Activated naive CD4-positive, alpha-beta T cell treated with anti-CD3 and anti-CD28 coated beads for 36 hours (primary cell): ENCODE measurements at regions not wholly inside any gene's neighbourhood (a gene's known extent, or its start where the extent isn't known, plus 50 kb on each side); places are given as distances from the start of the nearest gene placed in this dataset.

Experiments
- CTCF ChIA-PET: fragments of 350-600 bp; sonication (Branson Sonifier 250); formaldehyde crosslinking; loops from one replicate; lab custom pipeline; 2021; ENCODE audit warnings: antibody characterized with exemption; lab: Charles Lee
- DNase-seq: peaks from one replicate; pipeline ENCODE4 v3.0.0-alpha.2; 2020
- H3K27ac Mint-ChIP-seq: one replicate; pipeline ENCODE4 v1.8.0; 2021; ENCODE audit warnings: mild to moderate bottlenecking, mixed read lengths
- H3K27me3 Mint-ChIP-seq: one replicate; pipeline ENCODE4 v1.8.0; 2021; ENCODE audit warnings: low read depth, mixed read lengths
- H3K36me3 Mint-ChIP-seq: one replicate; pipeline ENCODE4 v1.8.0; 2021; ENCODE audit warnings: low read depth, mixed read lengths
- H3K4me1 Mint-ChIP-seq: one replicate; pipeline ENCODE4 v1.8.0; 2021; ENCODE audit warnings: low read depth, mixed read lengths
- H3K4me3 Mint-ChIP-seq: one replicate; pipeline ENCODE4 v1.8.0; 2021; ENCODE audit warnings: mild to moderate bottlenecking, moderate library complexity, mixed read lengths
- H3K9me3 Mint-ChIP-seq: one replicate; pipeline ENCODE4 v1.8.0; 2021; ENCODE audit warnings: mixed read lengths
- intact Hi-C: fragments of 100-400 bp; cut with micrococcal nuclease; formaldehyde crosslinking; loops from one replicate; pipeline ENCODE4 v1.15.1; 2023

DNA sequence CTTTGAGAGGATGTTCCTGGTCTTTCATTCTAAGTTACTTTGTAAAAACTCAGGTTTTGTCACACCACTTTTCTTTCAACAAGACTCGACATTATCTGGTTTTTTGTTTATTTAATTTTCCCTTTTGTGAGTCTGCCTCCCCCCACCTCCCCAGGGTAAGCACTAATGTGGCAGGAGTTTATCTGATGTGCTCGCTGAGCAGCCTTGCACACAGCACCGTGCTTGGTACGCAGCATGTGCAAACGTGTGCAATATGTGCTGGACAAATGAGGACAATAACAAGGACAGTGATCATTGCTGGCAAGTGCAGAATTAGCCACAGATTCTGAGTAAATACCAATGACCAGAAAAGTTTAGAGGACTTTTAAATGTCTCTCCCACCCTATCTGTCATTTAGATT lies 391.4 kb downstream of the IRS2 start:
- Mint-ChIP-seq H3K36me3 (no peaks in the 10 kb centered on the region), H3K9me3 (peaks cover 1% of the 10 kb centered on the region), H3K27ac (no peak overlapping the region), H3K4me3 (no peak overlapping the region), H3K27me3 (peaks cover 16% of the 10 kb centered on the region), H3K4me1 (no peaks in the 10 kb centered on the region)
- CTCF ChIA-PET, result no interaction called here
- intact Hi-C loops, result no loop called here
- no peak for DNase-seq

DNA sequence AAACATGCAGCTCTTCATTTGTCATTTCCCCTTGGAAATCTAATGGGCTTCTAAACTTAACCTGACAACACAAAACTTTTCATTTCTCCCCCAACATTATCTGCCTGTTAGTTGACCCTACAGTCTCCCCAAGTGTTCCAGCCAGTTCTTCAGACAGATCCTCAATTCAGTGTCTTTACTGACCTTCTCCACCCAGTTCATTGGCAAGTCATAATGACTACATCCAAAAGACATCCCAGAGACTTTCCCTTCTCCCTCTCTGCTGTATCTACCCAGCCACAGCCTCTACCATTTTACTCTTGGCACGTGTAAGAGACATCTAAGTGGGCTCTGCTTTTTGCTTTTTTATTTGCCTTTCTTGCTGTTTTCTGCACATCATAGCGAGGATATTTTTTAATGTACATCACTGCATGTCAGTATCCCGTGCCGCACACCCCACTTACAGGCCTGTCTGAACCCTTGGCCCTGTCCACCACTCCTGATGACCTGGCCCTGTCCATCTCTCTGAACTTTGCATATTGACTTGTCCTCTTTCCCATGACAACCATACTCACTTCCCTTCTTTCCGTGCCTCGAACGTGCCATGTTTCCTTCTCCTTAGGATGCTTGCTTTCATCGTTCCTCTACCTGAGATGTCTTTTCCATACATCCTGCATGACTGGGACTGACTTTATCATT lies 391.9 kb downstream of the IRS2 start:
- H3K27me3 Mint-ChIP-seq, result peaks cover 16% of the 10 kb centered on the region
- no peaks in the 10 kb centered on the region for H3K36me3 Mint-ChIP-seq
- CTCF ChIA-PET, result no interaction called here
- H3K9me3 Mint-ChIP-seq, result peaks cover 1% of the 10 kb centered on the region
- no peaks in the 10 kb centered on the region for H3K4me1 Mint-ChIP-seq
- no peak for DNase-seq
- no peak overlapping the region for H3K4me3 Mint-ChIP-seq
- H3K27ac Mint-ChIP-seq, result no peak overlapping the region
- intact Hi-C loops, result no loop called here

GRCh38 chr13:109393045-109393444 lies 393.3 kb downstream of the IRS2 start:
- Mint-ChIP-seq H3K27me3 (peaks cover 11% of the 10 kb centered on the region), H3K9me3 (peaks cover 1% of the 10 kb centered on the region), H3K4me3 (no peak overlapping the region), H3K27ac (no peak overlapping the region), H3K4me1 (no peaks in the 10 kb centered on the region), H3K36me3 (no peaks in the 10 kb centered on the region)
- no peak for DNase-seq
- intact Hi-C loops, result no loop called here
- CTCF ChIA-PET, result interaction anchor here (0.6 kb wide), 1 partner anchor 1170 kb away, joined by 3 read pairs; no protein-coding TSS in a partner anchor

DNA sequence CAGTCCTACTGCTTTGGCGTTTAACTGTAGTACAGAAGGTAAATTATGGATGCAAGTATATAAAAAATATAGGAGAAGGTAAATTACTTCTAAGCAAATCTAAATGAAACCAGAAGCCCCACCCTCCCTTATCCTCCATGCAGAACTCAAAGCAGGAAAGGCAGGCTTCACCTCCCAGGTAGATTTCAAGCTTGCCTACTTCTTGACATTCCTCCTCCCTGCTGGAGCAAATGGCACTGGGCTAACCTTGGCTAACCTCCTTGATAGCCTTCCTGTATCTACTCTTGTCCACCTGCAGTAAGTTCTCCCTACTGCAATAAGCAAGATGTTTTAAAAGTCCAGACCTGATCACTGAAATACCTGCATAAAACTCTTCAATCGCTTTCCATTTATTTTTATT lies 396.0 kb downstream of the IRS2 start:
- intact Hi-C loops, result no loop called here
- CTCF ChIA-PET, result no interaction called here
- no peak overlapping the region for H3K4me3 Mint-ChIP-seq
- no peaks in the 10 kb centered on the region for H3K36me3 Mint-ChIP-seq
- DNase-seq, result no peak
- no peaks in the 10 kb centered on the region for H3K4me1 Mint-ChIP-seq
- peaks cover 14% of the 10 kb centered on the region for H3K27me3 Mint-ChIP-seq
- H3K9me3 Mint-ChIP-seq, result peaks cover 1% of the 10 kb centered on the region
- H3K27ac Mint-ChIP-seq, result no peak overlapping the region

- intact Hi-C loops, result no loop called here
- Mint-ChIP-seq H3K4me1 (no peaks in the 10 kb centered on the region), H3K4me3 (no peak overlapping the region), H3K36me3 (no peaks in the 10 kb centered on the region), H3K27ac (no peak overlapping the region), H3K27me3 (peaks cover 14% of the 10 kb centered on the region), H3K9me3 (peaks cover 1% of the 10 kb centered on the region)
- CTCF ChIA-PET, result no interaction called here
- no peak for DNase-seq
Measured at GRCh38 chr13:109389892-109390345, 396.5 kb downstream of the IRS2 start.

DNA sequence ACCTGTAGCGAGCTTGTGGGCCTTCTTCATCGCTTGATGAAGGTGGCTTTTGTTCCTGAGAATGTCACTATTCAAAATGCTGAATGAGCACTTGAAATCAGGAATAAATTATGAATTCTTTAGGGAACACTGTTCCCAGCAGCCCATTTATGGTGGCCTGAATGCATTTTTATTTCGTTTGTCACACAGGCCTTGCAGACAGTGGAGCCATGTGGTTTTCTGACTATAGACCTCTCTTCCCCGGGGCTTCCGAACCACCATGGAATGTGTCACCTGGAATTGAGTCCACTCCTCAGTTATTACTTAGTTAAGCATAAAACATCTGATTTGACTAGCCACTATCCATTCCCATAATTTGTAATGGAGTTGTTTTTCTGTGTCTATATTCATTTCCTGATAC lies 396.9 kb downstream of the IRS2 start:
- Mint-ChIP-seq H3K27me3 (peaks cover 12% of the 10 kb centered on the region), H3K4me3 (no peak overlapping the region), H3K27ac (no peak overlapping the region), H3K9me3 (peaks cover 1% of the 10 kb centered on the region), H3K4me1 (no peaks in the 10 kb centered on the region), H3K36me3 (no peaks in the 10 kb centered on the region)
- DNase-seq, result no peak
- intact Hi-C loops, result no loop called here
- CTCF ChIA-PET, result no interaction called here

- H3K36me3 Mint-ChIP-seq, result no peaks in the 10 kb centered on the region
- intact Hi-C loops, result no loop called here
- H3K4me3 Mint-ChIP-seq, result no peak overlapping the region
- CTCF ChIA-PET, result no interaction called here
- DNase-seq, result no peak
- H3K9me3 Mint-ChIP-seq, result peaks cover 3% of the 10 kb centered on the region
- H3K4me1 Mint-ChIP-seq, result no peaks in the 10 kb centered on the region
- H3K27me3 Mint-ChIP-seq, result peaks cover 7% of the 10 kb centered on the region
- H3K27ac Mint-ChIP-seq, result no peak overlapping the region
Measured at GRCh38 chr13:109387471-109387870, 398.9 kb downstream of the IRS2 start.

GRCh38 chr13:109385242-109385560 lies 401.2 kb downstream of the IRS2 start:
- peaks cover 13% of the 10 kb centered on the region for H3K27me3 Mint-ChIP-seq
- H3K4me1 Mint-ChIP-seq, result no peaks in the 10 kb centered on the region
- H3K27ac Mint-ChIP-seq, result no peak overlapping the region
- intact Hi-C loops, result no loop called here
- DNase-seq, result no peak
- CTCF ChIA-PET, result no interaction called here
- no peak overlapping the region for H3K4me3 Mint-ChIP-seq
- H3K36me3 Mint-ChIP-seq, result no peaks in the 10 kb centered on the region
- H3K9me3 Mint-ChIP-seq, result peaks cover 2% of the 10 kb centered on the region

DNA sequence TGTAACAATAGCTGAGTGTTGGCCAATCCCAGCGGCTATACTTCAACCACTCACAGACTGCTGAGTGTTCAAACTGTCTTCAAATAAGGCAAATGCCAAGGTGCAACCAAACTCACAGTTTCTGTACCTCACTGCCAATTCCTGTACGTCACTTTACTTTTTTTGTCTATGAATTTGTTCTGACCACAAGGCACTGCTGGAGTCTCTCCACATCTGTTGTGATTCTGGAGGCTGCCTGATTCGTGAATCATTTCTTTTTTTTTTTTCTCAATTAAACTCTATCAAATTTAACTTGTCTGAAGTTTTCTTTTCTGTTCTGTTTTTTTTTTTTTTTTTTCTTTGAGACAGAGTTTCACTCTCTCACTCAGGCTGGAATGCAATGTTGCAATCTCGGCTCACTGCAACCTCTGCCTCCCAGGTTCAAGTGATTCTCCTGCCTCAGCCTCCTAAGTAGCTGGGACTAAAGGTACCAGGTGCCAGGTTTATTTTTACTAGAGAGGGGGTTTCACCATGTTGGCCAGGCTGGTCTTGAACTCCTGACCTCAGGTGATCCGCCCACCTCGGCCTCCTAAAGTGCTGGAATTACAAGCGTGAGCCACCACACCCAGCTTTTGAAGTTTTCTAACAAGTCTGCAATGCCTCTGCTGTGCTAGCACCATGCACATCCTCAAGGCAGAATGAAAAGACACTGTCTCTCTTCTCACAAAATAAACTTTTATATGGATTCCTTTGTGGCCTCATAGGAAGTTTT lies 401.7 kb downstream of the IRS2 start:
- no peaks in the 10 kb centered on the region for H3K4me1 Mint-ChIP-seq
- no peak for DNase-seq
- H3K27ac Mint-ChIP-seq, result no peak overlapping the region
- H3K9me3 Mint-ChIP-seq, result peaks cover 2% of the 10 kb centered on the region
- no peaks in the 10 kb centered on the region for H3K36me3 Mint-ChIP-seq
- peaks cover 13% of the 10 kb centered on the region for H3K27me3 Mint-ChIP-seq
- intact Hi-C loops, result no loop called here
- no peak overlapping the region for H3K4me3 Mint-ChIP-seq
- CTCF ChIA-PET, result no interaction called here

DNA sequence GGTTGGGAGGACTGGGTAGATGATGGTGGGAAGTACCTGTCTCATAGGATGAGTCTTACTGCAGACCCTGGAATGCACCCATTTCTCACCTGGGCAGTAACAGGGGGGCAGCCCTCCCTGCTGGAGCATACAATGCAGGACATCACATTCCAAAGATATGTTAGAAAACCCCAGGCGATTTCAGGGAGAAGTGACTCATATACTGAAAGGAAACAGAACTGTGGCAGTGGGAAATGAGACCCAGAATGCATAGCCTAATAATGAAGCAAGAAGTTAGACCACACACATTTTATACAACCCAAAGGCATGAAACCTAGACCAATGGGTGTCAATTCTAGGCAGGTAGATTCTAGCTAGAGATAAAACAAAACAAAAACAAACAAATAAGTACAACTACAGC lies 402.7 kb downstream of the IRS2 start:
- intact Hi-C loops, result no loop called here
- Mint-ChIP-seq H3K4me1 (no peaks in the 10 kb centered on the region), H3K36me3 (no peaks in the 10 kb centered on the region), H3K9me3 (peaks cover 2% of the 10 kb centered on the region), H3K27ac (no peak overlapping the region), H3K27me3 (peaks cover 16% of the 10 kb centered on the region), H3K4me3 (no peak overlapping the region)
- no peak for DNase-seq
- CTCF ChIA-PET, result interaction anchor here (0.6 kb wide), 1 partner anchor 423 kb away, joined by 3 read pairs; no protein-coding TSS in a partner anchor

- Mint-ChIP-seq H3K27me3 (peaks cover 19% of the 10 kb centered on the region), H3K36me3 (no peaks in the 10 kb centered on the region), H3K27ac (no peak overlapping the region), H3K4me3 (no peak overlapping the region), H3K4me1 (no peaks in the 10 kb centered on the region), H3K9me3 (peaks cover 2% of the 10 kb centered on the region)
- CTCF ChIA-PET, result interaction anchor here (0.6 kb wide), 1 partner anchor 83 kb away, joined by 3 read pairs; no protein-coding TSS in a partner anchor
- no peak for DNase-seq
- intact Hi-C loops, result no loop called here
Measured at GRCh38 chr13:109381546-109382180, 404.7 kb downstream of the IRS2 start.

- CTCF ChIA-PET, result no interaction called here
- no peak overlapping the region for H3K27ac Mint-ChIP-seq
- H3K9me3 Mint-ChIP-seq, result peaks cover 2% of the 10 kb centered on the region
- DNase-seq, result no peak
- no peaks in the 10 kb centered on the region for H3K36me3 Mint-ChIP-seq
- H3K27me3 Mint-ChIP-seq, result peaks cover 13% of the 10 kb centered on the region
- no peak overlapping the region for H3K4me3 Mint-ChIP-seq
- no peaks in the 10 kb centered on the region for H3K4me1 Mint-ChIP-seq
- intact Hi-C loops, result no loop called here
Measured at GRCh38 chr13:109380457-109380856, 405.9 kb downstream of the IRS2 start.
